WTC11 (cell line): ENCODE measurements at regions not wholly inside any gene's neighbourhood (a gene's known extent, or its start where the extent isn't known, plus 50 kb on each side); places are given as distances from the start of the nearest gene placed in this dataset.

ENCODE experiments used
- ATAC-seq: fragments of 200-7000 bp; cut with Tn5 transposase; 2 replicates; pipeline ENCODE4 v1.10.0; 2021; ENCODE audit warnings: mild to moderate bottlenecking, moderate library complexity
- CTCF ChIA-PET: fragments of 300-600 bp; sonication (Branson Sonifier 250); formaldehyde crosslinking; loops from one replicate; lab custom pipeline; 2021; ENCODE audit warnings: antibody characterized with exemption; lab: Charles Lee
- POLR2A ChIA-PET: fragments of 350-600 bp; sonication (Branson Sonifier 250); formaldehyde crosslinking; loops from one replicate; lab custom pipeline; 2021; ENCODE audit warnings: antibody characterized with exemption; lab: Charles Lee
- DNase-seq: peaks from one replicate; pipeline ENCODE4 v3.0.0; 2021; ENCODE audit warnings: low spot score
- H3K27ac Mint-ChIP-seq: 2 replicates; pipeline ENCODE4 v1.8.0; 2021; ENCODE audit warnings: mixed read lengths
- H3K27me3 Mint-ChIP-seq: 2 replicates; pipeline ENCODE4 v1.8.0; 2021; ENCODE audit warnings: low read depth, mild to moderate bottlenecking, moderate library complexity, mixed read lengths
- H3K36me3 Mint-ChIP-seq: 2 replicates; pipeline ENCODE4 v1.8.0; 2021; ENCODE audit warnings: mixed read lengths
- H3K4me1 Mint-ChIP-seq: 2 replicates; pipeline ENCODE4 v1.8.0; 2022; ENCODE audit warnings: mixed read lengths
- H3K4me3 Mint-ChIP-seq: 2 replicates; pipeline ENCODE4 v1.8.0; 2021; ENCODE audit warnings: mild to moderate bottlenecking, moderate library complexity, mixed read lengths
- H3K9me3 Mint-ChIP-seq: 2 replicates; pipeline ENCODE4 v1.8.0; 2021; ENCODE audit warnings: mixed read lengths
- AFF4 ChIP-seq: sonication (generic); formaldehyde crosslinking; IDR thresholded peaks from 2 replicates; pipeline ENCODE4 v1.8.1; 2023; ENCODE audit warnings: mild to moderate bottlenecking, missing genetic modification reagents, borderline replicate concordance
- CREM ChIP-seq: sonication (generic); formaldehyde crosslinking; IDR thresholded peaks from 2 replicates; pipeline ENCODE4 v1.8.1; 2022; ENCODE audit warnings: mild to moderate bottlenecking, missing genetic modification reagents, moderate library complexity
- CTCF ChIP-seq: fragments of 200-600 bp; IDR thresholded peaks from 2 replicates; pipeline ENCODE4 v1.8.0; 2022; ENCODE audit warnings: antibody characterized with exemption
- HMGA2 ChIP-seq: fragments of 250-450 bp; sonication (Bioruptor Pico); IDR thresholded peaks from 2 replicates; pipeline ENCODE4 v1.4.0; 2021; ENCODE audit warnings: mild to moderate bottlenecking, moderate library complexity
- MXD4 ChIP-seq: fragments of 250-450 bp; sonication (Bioruptor Pico); IDR thresholded peaks from 2 replicates; pipeline ENCODE4 v1.8.0; 2021; ENCODE audit warnings: mild to moderate bottlenecking, moderate library complexity, borderline replicate concordance
- NFYB ChIP-seq: sonication (generic); formaldehyde crosslinking; conservative IDR thresholded peaks from 2 replicates; pipeline ENCODE4 v1.8.0; 2022; ENCODE audit warnings: low read depth, missing genetic modification reagents
- NR2C2 ChIP-seq: sonication (generic); formaldehyde crosslinking; IDR thresholded peaks from 2 replicates; pipeline ENCODE4 v1.8.0; 2022; ENCODE audit warnings: mild to moderate bottlenecking, missing genetic modification reagents
- SMAD3 ChIP-seq: sonication (generic); formaldehyde crosslinking; IDR thresholded peaks from 2 replicates; pipeline ENCODE4 v1.8.0; 2022; ENCODE audit warnings: missing genetic modification reagents, mild to moderate bottlenecking, borderline replicate concordance
- STAT6 ChIP-seq: sonication (generic); formaldehyde crosslinking; conservative IDR thresholded peaks from 2 replicates; pipeline ENCODE4 v1.8.1; 2023; ENCODE audit warnings: mild to moderate bottlenecking, low read depth, missing genetic modification reagents, moderate library complexity
- TEAD4 ChIP-seq: sonication (generic); formaldehyde crosslinking; IDR thresholded peaks from 2 replicates; pipeline ENCODE4 v1.8.0; 2022; ENCODE audit warnings: mild to moderate bottlenecking, missing genetic modification reagents
- ZNF416 ChIP-seq: fragments of 250-450 bp; sonication (Bioruptor Pico); IDR thresholded peaks from 2 replicates; pipeline ENCODE4 v1.9.0; 2021; ENCODE audit warnings: mild to moderate bottlenecking, inconsistent platforms
- TF ChIP-seq, protein P1 (sequence below): sonication (generic); formaldehyde crosslinking; IDR thresholded peaks from 2 replicates; pipeline ENCODE4 v1.8.1; 2023; ENCODE audit warnings: mild to moderate bottlenecking, missing genetic modification reagents, moderate library complexity

GRCh38 chr2:15111718-15112117, 449.4 kb downstream of the NBAS start:
- POLR2A ChIA-PET = no interaction called here
- no peaks in the 10 kb centered on the region for H3K4me1 Mint-ChIP-seq
- no peak for ATAC-seq
- TF ChIP-seq HMGA2 (CRISPR knock-in tag) (peak; percentile 91), MXD4 (CRISPR knock-in tag) (no peak)
- TF ChIP-seq, all 79 proteins: peak for 1
- CTCF ChIA-PET = no interaction called here
- Mint-ChIP-seq H3K27me3 (peaks cover 2% of the 10 kb centered on the region; the same call in 1 of the 2 replicates), H3K27ac (no peak overlapping the region), H3K9me3 (peaks cover 64% of the 10 kb centered on the region), H3K36me3 (peaks cover 42% of the 10 kb centered on the region), H3K4me3 (no peak overlapping the region)
- DNase-seq = no peak

- TF ChIP-seq NR2C2 (CRISPR knock-in tag) (no peak), STAT6 (CRISPR knock-in tag) (no peak), CREM (CRISPR knock-in tag) (no peak), SMAD3 (CRISPR knock-in tag) (no peak), NFYB (no peak), AFF4 (no peak), CTCF (no peak)
- TF ChIP-seq, protein P1, sequence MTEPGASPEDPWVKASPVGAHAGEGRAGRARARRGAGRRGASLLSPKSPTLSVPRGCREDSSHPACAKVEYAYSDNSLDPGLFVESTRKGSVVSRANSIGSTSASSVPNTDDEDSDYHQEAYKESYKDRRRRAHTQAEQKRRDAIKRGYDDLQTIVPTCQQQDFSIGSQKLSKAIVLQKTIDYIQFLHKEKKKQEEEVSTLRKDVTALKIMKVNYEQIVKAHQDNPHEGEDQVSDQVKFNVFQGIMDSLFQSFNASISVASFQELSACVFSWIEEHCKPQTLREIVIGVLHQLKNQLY (CRISPR knock-in tag) = no peak
- H3K36me3 Mint-ChIP-seq = peaks cover 42% of the 10 kb centered on the region
- H3K4me3 Mint-ChIP-seq = no peak overlapping the region
- ChIA-PET CTCF (no interaction called here), POLR2A (no interaction called here)
- DNase-seq (no peak), ATAC-seq (no peak)
- H3K4me1 Mint-ChIP-seq = no peaks in the 10 kb centered on the region
- H3K27ac Mint-ChIP-seq = no peak overlapping the region
- peaks cover 2% of the 10 kb centered on the region; the same call in 1 of the 2 replicates for H3K27me3 Mint-ChIP-seq
- H3K9me3 Mint-ChIP-seq = peaks cover 64% of the 10 kb centered on the region
Observed at GRCh38 chr2:15112216-15112615, 448.9 kb downstream of the NBAS start.

GRCh38 chr2:15115776-15116175, 445.4 kb downstream of the NBAS start:
- peaks cover 37% of the 10 kb centered on the region for H3K9me3 Mint-ChIP-seq
- POLR2A ChIA-PET = no interaction called here
- H3K27ac Mint-ChIP-seq = no peak overlapping the region
- no peak overlapping the region for H3K4me3 Mint-ChIP-seq
- TF ChIP-seq TEAD4 (CRISPR knock-in tag) = no peak
- TF ChIP-seq ZNF416 (CRISPR knock-in tag) = no peak
- TF ChIP-seq, all 79 proteins: peak for 0
- Mint-ChIP-seq H3K4me1 (peaks cover 25% of the 10 kb centered on the region), H3K27me3 (peaks cover 2% of the 10 kb centered on the region; the same call in 1 of the 2 replicates), H3K36me3 (peaks cover 32% of the 10 kb centered on the region)
- DNase-seq (no peak), ATAC-seq (no peak)
- CTCF ChIA-PET = interaction anchor here (0.7 kb wide), 1 partner anchor 462 kb away, joined by 3 read pairs; no protein-coding TSS in a partner anchor
